GM12878 (cell line): ENCODE measurements at regions not wholly inside any gene's neighbourhood (a gene's known extent, or its start where the extent isn't known, plus 50 kb on each side); places are given as distances from the start of the nearest gene placed in this dataset.

ENCODE experiments used
- ATAC-seq: fragments of 200-7000 bp; cut with Tn5 transposase; 3 replicates; pipeline ENCODE4 v1.9.1; 2020; ENCODE audit warnings: mild to moderate bottlenecking, moderate library complexity
- BruUV-seq: library from RNA; stranded (reverse); fragments of 400-500 nt; replicated peaks from 2 replicates; lab custom pipeline; 2021; lab: Mats Ljungman, UMichigan
- CTCF ChIA-PET: fragments of 300-600 bp; sonication (Branson Sonifier 250); formaldehyde crosslinking; extraction: SDS; loops from one replicate; lab custom pipeline; 2021; ENCODE audit warnings: inconsistent platforms; lab: Yijun Ruan, JAX
- POLR2A ChIA-PET: fragments of 350-600 bp; formaldehyde crosslinking; extraction: SDS; loops from one replicate; lab custom pipeline; 2021; ENCODE audit warnings: inconsistent platforms; lab: Charles Lee
- RAD21 ChIA-PET: fragments of 300-600 bp; sonication (Branson Sonifier 250); formaldehyde crosslinking; loops from one replicate; lab custom pipeline; 2023; ENCODE audit warnings: antibody characterized with exemption; ENCODE audit not compliant: unreplicated experiment; lab: Charles Lee
- SMC1A ChIA-PET: fragments of 300-600 bp; sonication (Branson Sonifier 250); formaldehyde crosslinking; loops from one replicate; lab custom pipeline; 2023; ENCODE audit not compliant: unreplicated experiment, uncharacterized antibody; lab: Charles Lee
- DNase-seq: peaks from one replicate; pipeline ENCODE4 v3.0.0-alpha.2; 2011; ENCODE audit warnings: low read depth, low spot score
- FAIRE-seq: peaks from 3 replicates; lab custom pipeline; 2011; peaks lifted over from hg19 to GRCh38; lab: Jason Lieb, UNC
- H2AFZ ChIP-seq: 2 replicates; pipeline ENCODE4 v1.6.0; 2011; ENCODE audit warnings: low read depth, low read length, control low read depth; ENCODE audit not compliant: control insufficient read depth
- H3K27ac ChIP-seq: 2 replicates; pipeline ENCODE4 v1.5.1; 2011; ENCODE audit warnings: control low read depth; ENCODE audit not compliant: control insufficient read depth, insufficient read depth
- H3K27me3 ChIP-seq, 2 experiments: replicated peaks in 1 of 2; 2 replicates each; pipeline versions ENCODE4 v1.6.0 to v1.6.1; 2011; ENCODE audit warnings: low read length in 1 of 2; ENCODE audit not compliant: control insufficient read depth in 2 of 2, insufficient read depth in 2 of 2
- H3K36me3 ChIP-seq, 2 experiments: 2 replicates each; pipeline ENCODE4 v1.5.1; 2011; ENCODE audit warnings: low read length in 1 of 2; ENCODE audit not compliant: control insufficient read depth in 2 of 2, insufficient read depth in 2 of 2
- H3K4me1 ChIP-seq: 2 replicates; pipeline ENCODE4 v1.6.1; 2011; ENCODE audit warnings: mild to moderate bottlenecking, low read length, moderate library complexity, mixed read lengths; ENCODE audit not compliant: control insufficient read depth, insufficient read depth
- H3K4me2 ChIP-seq: 2 replicates; pipeline ENCODE4 v1.6.0; 2011; ENCODE audit warnings: control low read depth; ENCODE audit not compliant: control insufficient read depth, insufficient read depth
- H3K4me3 ChIP-seq: fragments of 200-600 bp; sonication (generic); 2 replicates; pipeline ENCODE4 v1.5.1; 2016
- H3K79me2 ChIP-seq: 2 replicates; pipeline ENCODE4 v1.6.0; 2011; ENCODE audit warnings: low read length; ENCODE audit not compliant: control insufficient read depth, insufficient read depth
- H3K9ac ChIP-seq: 2 replicates; pipeline ENCODE4 v1.8.0; 2011; ENCODE audit warnings: low read length, control low read depth, mixed read lengths; ENCODE audit not compliant: control insufficient read depth, insufficient read depth
- H3K9me3 ChIP-seq: replicated peaks from 3 replicates; pipeline ENCODE4 v1.5.1; 2011; ENCODE audit warnings: mild to moderate bottlenecking, low read length; ENCODE audit not compliant: control insufficient read depth, insufficient read depth
- H4K20me1 ChIP-seq: 2 replicates; pipeline ENCODE4 v1.6.0; 2011; ENCODE audit not compliant: control insufficient read depth, insufficient read depth
- HDAC2 ChIP-seq: fragments of 200-600 bp; sonication (generic); IDR thresholded peaks from 2 replicates; pipeline ENCODE4 v1.6.1; 2017
- MLLT1 ChIP-seq: fragments of 450-650 bp; IDR thresholded peaks from 2 replicates; pipeline ENCODE4 v1.6.1; 2016; ENCODE audit warnings: mild to moderate bottlenecking
- MYC ChIP-seq: IDR thresholded peaks from 2 replicates; pipeline ENCODE4 v1.6.1; 2011; ENCODE audit warnings: mild to moderate bottlenecking, low read length, moderate library complexity, inconsistent platforms; ENCODE audit not compliant: insufficient read depth, insufficient replicate concordance, insufficient read length, severe bottlenecking
- RB1 ChIP-seq: fragments of 450-650 bp; formaldehyde crosslinking; IDR thresholded peaks from 2 replicates; pipeline ENCODE4 v1.6.1; 2017; ENCODE audit warnings: mild to moderate bottlenecking, borderline replicate concordance
- SP1 ChIP-seq: IDR thresholded peaks from one replicate; pipeline ENCODE4 v1.6.1; 2011; ENCODE audit warnings: low read depth, low read length
- ZNF592 ChIP-seq: fragments of 450-650 bp; IDR thresholded peaks from 2 replicates; pipeline ENCODE4 v1.6.1; 2017; ENCODE audit warnings: mild to moderate bottlenecking, moderate library complexity
- WGBS: methylation state at CpG from one replicate; pipeline ENCODE4 v1.1.6; 2016; ENCODE audit warnings: low lambda C conversion rate; ENCODE audit not compliant: insufficient replicate concordance, insufficient coverage; ENCODE audit errors: missing lambda C conversion rate; 5-methylcytosine and 5-hydroxymethylcytosine counted together
- in situ Hi-C: fragments of 300-500 bp; cut with MboI; formaldehyde crosslinking; loops from 9 replicates; pipeline ENCODE4 v1.14.3; 2018; ENCODE audit warnings: mixed read lengths
- intact Hi-C: fragments of 100-400 bp; cut with micrococcal nuclease; formaldehyde crosslinking; loops from one replicate; pipeline ENCODE4 v1.14.2; 2022; ENCODE audit not compliant: unreplicated experiment
- TF ChIP-seq, protein P1 (sequence below): fragments of 150-350 bp; IDR thresholded peaks from 2 replicates; pipeline ENCODE4 v1.6.1; 2016; ENCODE audit warnings: low read depth, low read length
- TF ChIP-seq, protein P2 (sequence below): fragments of 450-650 bp; IDR thresholded peaks from 2 replicates; pipeline ENCODE4 v1.6.1; 2017; ENCODE audit warnings: low read depth, mild to moderate bottlenecking, moderate library complexity

DNA sequence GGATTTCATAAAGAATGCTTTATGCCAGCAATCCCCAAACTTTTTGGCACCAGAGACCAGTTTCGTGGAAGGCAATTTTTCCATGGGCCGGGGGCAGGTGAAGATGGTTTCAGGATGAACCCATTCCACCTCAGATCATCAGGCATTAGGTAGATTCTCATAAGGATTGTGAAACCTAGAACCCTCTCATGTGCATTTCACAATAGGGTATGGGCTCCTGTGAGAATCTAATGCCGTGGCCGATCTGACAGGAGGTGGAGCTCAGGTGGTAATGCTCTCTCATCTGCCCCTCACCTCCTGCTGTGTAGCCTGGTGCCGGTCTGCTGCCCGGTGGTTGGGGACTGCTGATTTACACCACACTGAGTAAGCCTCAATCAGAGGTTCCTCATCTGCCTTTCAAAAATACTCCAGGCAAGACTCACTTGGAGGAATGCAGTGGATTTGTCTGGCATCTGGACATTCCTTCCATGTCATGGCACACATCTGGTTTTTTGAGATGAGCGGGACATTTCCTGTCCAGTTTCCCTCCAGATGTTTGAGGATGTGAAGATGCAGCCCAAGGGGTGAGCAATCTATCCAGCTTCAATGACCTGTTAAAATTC is 185.8 kb downstream of the VAPA start:
- FAIRE-seq (no peak), DNase-seq (no peak), ATAC-seq (no peak)
- Histone ChIP-seq H3K9ac (no peak overlapping the region), H3K27ac (no peak overlapping the region), H3K4me2 (no peak overlapping the region), H3K4me1 (no peaks in the 10 kb centered on the region), H4K20me1 (no peaks in the 10 kb centered on the region), H3K36me3 (no peaks in the 10 kb centered on the region), H3K4me3 (no peak overlapping the region), H3K9me3 (no peaks in the 10 kb centered on the region), H2AFZ (no peak overlapping the region), H3K79me2 (no peaks in the 10 kb centered on the region), H3K27me3 (no peaks in the 10 kb centered on the region; a peak in 2 of 4 replicates)
- WGBS = 40% methylated on average over 7 of the region's 7 CpGs
- in situ Hi-C loops = no loop called here
- TF ChIP-seq RB1 = no peak
- no peak for TF ChIP-seq HDAC2
- no peak for TF ChIP-seq MYC
- TF ChIP-seq, protein P1, sequence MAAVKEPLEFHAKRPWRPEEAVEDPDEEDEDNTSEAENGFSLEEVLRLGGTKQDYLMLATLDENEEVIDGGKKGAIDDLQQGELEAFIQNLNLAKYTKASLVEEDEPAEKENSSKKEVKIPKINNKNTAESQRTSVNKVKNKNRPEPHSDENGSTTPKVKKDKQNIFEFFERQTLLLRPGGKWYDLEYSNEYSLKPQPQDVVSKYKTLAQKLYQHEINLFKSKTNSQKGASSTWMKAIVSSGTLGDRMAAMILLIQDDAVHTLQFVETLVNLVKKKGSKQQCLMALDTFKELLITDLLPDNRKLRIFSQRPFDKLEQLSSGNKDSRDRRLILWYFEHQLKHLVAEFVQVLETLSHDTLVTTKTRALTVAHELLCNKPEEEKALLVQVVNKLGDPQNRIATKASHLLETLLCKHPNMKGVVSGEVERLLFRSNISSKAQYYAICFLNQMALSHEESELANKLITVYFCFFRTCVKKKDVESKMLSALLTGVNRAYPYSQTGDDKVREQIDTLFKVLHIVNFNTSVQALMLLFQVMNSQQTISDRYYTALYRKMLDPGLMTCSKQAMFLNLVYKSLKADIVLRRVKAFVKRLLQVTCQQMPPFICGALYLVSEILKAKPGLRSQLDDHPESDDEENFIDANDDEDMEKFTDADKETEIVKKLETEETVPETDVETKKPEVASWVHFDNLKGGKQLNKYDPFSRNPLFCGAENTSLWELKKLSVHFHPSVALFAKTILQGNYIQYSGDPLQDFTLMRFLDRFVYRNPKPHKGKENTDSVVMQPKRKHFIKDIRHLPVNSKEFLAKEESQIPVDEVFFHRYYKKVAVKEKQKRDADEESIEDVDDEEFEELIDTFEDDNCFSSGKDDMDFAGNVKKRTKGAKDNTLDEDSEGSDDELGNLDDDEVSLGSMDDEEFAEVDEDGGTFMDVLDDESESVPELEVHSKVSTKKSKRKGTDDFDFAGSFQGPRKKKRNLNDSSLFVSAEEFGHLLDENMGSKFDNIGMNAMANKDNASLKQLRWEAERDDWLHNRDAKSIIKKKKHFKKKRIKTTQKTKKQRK = no peak
- no peak for TF ChIP-seq ZNF592
- TF ChIP-seq SP1 = no peak
- TF ChIP-seq, protein P2, sequence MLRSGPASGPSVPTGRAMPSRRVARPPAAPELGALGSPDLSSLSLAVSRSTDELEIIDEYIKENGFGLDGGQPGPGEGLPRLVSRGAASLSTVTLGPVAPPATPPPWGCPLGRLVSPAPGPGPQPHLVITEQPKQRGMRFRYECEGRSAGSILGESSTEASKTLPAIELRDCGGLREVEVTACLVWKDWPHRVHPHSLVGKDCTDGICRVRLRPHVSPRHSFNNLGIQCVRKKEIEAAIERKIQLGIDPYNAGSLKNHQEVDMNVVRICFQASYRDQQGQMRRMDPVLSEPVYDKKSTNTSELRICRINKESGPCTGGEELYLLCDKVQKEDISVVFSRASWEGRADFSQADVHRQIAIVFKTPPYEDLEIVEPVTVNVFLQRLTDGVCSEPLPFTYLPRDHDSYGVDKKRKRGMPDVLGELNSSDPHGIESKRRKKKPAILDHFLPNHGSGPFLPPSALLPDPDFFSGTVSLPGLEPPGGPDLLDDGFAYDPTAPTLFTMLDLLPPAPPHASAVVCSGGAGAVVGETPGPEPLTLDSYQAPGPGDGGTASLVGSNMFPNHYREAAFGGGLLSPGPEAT = no peak
- TF ChIP-seq MLLT1 = no peak
- ChIA-PET CTCF (no interaction called here), SMC1A (interaction anchor here (0.7 kb wide), 1 partner anchor 29 kb away, joined by 3 read pairs; no protein-coding TSS in a partner anchor), POLR2A (no interaction called here), RAD21 (no interaction called here)
- intact Hi-C loops = no loop called here
- BruUV-seq = no TSS peak
